SU-DHL-6 (cell line): ENCODE measurements at regions not wholly inside any gene's neighbourhood (a gene's known extent, or its start where the extent isn't known, plus 50 kb on each side); places are given as distances from the start of the nearest gene placed in this dataset.
"Not testable (repeated sequence)": the region's sequence is repeated elsewhere in the genome, so short reads cannot be mapped to it uniquely, and the experiment has no call there.

Experiments used
- H2AFZ ChIP-seq: fragments of 200-600 bp; sonication (generic); 2 replicates; pipeline ENCODE4 v1.6.1; 2014; ENCODE audit warnings: low read depth, mild to moderate bottlenecking, moderate library complexity, mixed read lengths, antibody characterized with exemption, low read length; ENCODE audit not compliant: severe bottlenecking
- H3F3A ChIP-seq: fragments of 200-600 bp; shearing (Covaris generic); 2 replicates; pipeline ENCODE4 v1.6.0; 2016; ENCODE audit warnings: antibody characterized with exemption, mild to moderate bottlenecking; ENCODE audit not compliant: insufficient read depth
- H3K27ac ChIP-seq: fragments of 200-600 bp; sonication (generic); 2 replicates; pipeline ENCODE4 v1.5.1; 2016; ENCODE audit warnings: low read depth, mild to moderate bottlenecking, low read length, moderate library complexity, mixed read lengths
- H3K27me3 ChIP-seq: fragments of 200-600 bp; sonication (generic), shearing (Covaris generic); 2 replicates; pipeline ENCODE4 v1.6.0; 2014; ENCODE audit warnings: mild to moderate bottlenecking, low read length
- H3K36me3 ChIP-seq: fragments of 200-600 bp; sonication (generic); 2 replicates; pipeline ENCODE4 v1.6.1; 2014; ENCODE audit warnings: mild to moderate bottlenecking, low read length, mixed read lengths
- H3K4me2 ChIP-seq: fragments of 300-600, 200-600 bp; shearing (Covaris generic), sonication (generic); 2 replicates; pipeline ENCODE4 v1.6.0; 2014; ENCODE audit warnings: low read length, low read depth, mild to moderate bottlenecking; ENCODE audit not compliant: poor library complexity, severe bottlenecking
- H3K4me3 ChIP-seq: fragments of 200-600 bp; sonication (generic); 2 replicates; pipeline ENCODE4 v1.5.1; 2014; ENCODE audit warnings: antibody characterized with exemption, low read length, mild to moderate bottlenecking, mixed read lengths; ENCODE audit not compliant: insufficient read depth, poor library complexity, severe bottlenecking
- H3K79me2 ChIP-seq: fragments of 200-600 bp; sonication (generic); 2 replicates; pipeline ENCODE4 v1.6.1; 2014; ENCODE audit warnings: mild to moderate bottlenecking, low read length, moderate library complexity; ENCODE audit not compliant: insufficient read depth
- H3K9ac ChIP-seq: fragments of 200-600 bp; sonication (generic); 2 replicates; pipeline ENCODE4 v1.7.0; 2014; ENCODE audit warnings: mild to moderate bottlenecking, low read length
- H3K9me2 ChIP-seq: fragments of 200-600 bp; sonication (generic); replicated peaks from 2 replicates; pipeline ENCODE4 v1.6.1; 2014; ENCODE audit warnings: low read length; ENCODE audit not compliant: insufficient read depth
- H3K9me3 ChIP-seq: fragments of 200-600 bp; sonication (generic); 2 replicates; pipeline ENCODE4 v1.6.1; 2014; ENCODE audit warnings: low read length, mixed read lengths; ENCODE audit not compliant: insufficient read depth
- H4K20me1 ChIP-seq: fragments of 200-600 bp; sonication (generic); 2 replicates; pipeline ENCODE4 v1.6.1; 2014; ENCODE audit warnings: low read depth, mild to moderate bottlenecking, antibody characterized with exemption, low read length, moderate library complexity, mixed read lengths
- EZH2phosphoT487 ChIP-seq: fragments of 200-600 bp; sonication (generic), shearing (Covaris generic); conservative IDR thresholded peaks from 2 replicates; pipeline ENCODE4 v1.6.1; 2018; ENCODE audit warnings: mild to moderate bottlenecking, antibody characterized with exemption, low read length, moderate library complexity, mixed read lengths
- TF ChIP-seq, protein P1 (sequence below): fragments of 200-600 bp; sonication (generic); IDR thresholded peaks from one replicate; pipeline ENCODE4 v1.5.1; 2017; ENCODE audit warnings: antibody characterized with exemption, mild to moderate bottlenecking, low read length, moderate library complexity; ENCODE audit not compliant: insufficient read depth, poor library complexity, severe bottlenecking

DNA sequence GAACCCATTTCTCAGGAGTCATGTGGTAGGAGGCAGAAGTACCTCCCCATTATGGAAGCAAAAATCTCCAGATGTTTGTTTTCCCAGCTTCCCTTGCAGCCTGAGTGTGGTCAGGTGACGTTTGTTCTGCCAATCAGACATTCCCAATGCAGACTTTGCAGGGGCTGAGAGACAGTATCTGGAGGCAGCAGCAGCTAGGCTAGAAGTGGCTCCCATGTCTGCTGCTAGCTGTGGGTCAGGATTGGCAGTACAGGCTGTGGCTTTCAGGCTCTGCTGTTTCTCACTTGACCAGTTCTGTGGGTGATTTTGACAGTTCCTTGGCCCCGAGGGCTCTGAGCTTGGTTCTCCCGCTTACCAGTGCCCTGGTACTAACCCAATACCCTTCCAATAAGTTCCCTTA is 58.6 kb upstream of the NBPF3 start:
- Histone ChIP-seq H3K36me3 (peaks cover 5% of the 10 kb centered on the region; the same call in 1 of the 2 replicates), H3K4me2 (no peak overlapping the region), H3K4me3 (no peak overlapping the region), H3K9me2 (no peaks in the 10 kb centered on the region), H3K79me2 (no peaks in the 10 kb centered on the region), H2AFZ (no peak overlapping the region), H3K9ac (no peak overlapping the region), H3K27me3 (no peaks in the 10 kb centered on the region), H3F3A (peaks cover 5% of the 10 kb centered on the region), H3K27ac (no peak overlapping the region), H3K9me3 (no peaks in the 10 kb centered on the region), H4K20me1 (no peaks in the 10 kb centered on the region)
- TF ChIP-seq, protein P1, sequence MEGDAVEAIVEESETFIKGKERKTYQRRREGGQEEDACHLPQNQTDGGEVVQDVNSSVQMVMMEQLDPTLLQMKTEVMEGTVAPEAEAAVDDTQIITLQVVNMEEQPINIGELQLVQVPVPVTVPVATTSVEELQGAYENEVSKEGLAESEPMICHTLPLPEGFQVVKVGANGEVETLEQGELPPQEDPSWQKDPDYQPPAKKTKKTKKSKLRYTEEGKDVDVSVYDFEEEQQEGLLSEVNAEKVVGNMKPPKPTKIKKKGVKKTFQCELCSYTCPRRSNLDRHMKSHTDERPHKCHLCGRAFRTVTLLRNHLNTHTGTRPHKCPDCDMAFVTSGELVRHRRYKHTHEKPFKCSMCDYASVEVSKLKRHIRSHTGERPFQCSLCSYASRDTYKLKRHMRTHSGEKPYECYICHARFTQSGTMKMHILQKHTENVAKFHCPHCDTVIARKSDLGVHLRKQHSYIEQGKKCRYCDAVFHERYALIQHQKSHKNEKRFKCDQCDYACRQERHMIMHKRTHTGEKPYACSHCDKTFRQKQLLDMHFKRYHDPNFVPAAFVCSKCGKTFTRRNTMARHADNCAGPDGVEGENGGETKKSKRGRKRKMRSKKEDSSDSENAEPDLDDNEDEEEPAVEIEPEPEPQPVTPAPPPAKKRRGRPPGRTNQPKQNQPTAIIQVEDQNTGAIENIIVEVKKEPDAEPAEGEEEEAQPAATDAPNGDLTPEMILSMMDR = no peak
- no peak for TF ChIP-seq EZH2phosphoT487

DNA sequence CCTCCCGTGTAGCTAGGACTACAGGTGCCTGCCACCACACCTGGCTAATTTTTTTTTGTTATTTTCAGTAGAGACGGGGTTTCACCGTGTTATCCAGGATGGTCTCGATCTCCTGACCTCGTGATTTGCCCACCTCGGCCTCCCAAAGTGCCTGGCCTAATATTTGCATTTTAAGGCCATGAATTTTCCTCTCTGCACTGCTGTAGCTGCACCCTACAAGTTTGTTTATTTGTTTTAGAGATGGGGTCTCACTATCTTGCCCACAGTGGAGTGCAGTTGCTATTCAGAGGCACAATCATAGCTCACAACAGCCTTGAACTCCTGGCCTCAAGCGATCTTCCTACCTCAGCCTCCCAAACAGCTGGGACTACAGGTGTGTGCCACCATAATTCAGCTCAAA is 59.8 kb upstream of the NBPF3 start:
- not testable (repeated sequence) for H3K9me3 ChIP-seq, H3K27me3 ChIP-seq, H3K9me2 ChIP-seq

DNA sequence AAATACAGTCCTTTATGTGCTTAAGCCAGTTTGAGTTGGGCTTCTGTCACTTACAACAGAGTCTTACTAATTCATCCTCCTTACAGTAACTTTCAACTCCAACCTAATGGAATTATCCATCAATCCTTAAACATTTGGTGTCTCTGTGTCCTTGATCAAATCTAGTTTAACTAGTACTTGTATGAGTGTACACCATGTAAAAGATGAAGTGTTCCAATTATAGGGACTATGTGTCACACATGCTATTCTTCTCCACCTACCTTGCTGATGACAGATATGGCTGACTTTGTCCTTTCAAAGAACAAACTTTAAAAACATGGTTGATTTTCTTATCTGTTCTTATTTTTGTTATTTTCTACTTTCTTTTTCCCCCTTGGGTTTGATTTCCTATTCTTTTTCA is 60.4 kb upstream of the NBPF3 start:
- H3K27me3 ChIP-seq = no peaks in the 10 kb centered on the region
- no peak overlapping the region for H3K4me2 ChIP-seq
- no peaks in the 10 kb centered on the region for H3K9me3 ChIP-seq
- H3K27ac ChIP-seq = no peak overlapping the region
- H3K4me3 ChIP-seq = no peak overlapping the region
- no peak overlapping the region for H3K9ac ChIP-seq
- H2AFZ ChIP-seq = no peak overlapping the region
- H3K79me2 ChIP-seq = no peaks in the 10 kb centered on the region
- H4K20me1 ChIP-seq = no peaks in the 10 kb centered on the region
- H3F3A ChIP-seq = peaks cover 5% of the 10 kb centered on the region
- H3K36me3 ChIP-seq = peaks cover 5% of the 10 kb centered on the region; the same call in 1 of the 2 replicates
- H3K9me2 ChIP-seq = no peaks in the 10 kb centered on the region
- no peak for TF ChIP-seq EZH2phosphoT487
- TF ChIP-seq, protein P1 = no peak

More for the DNA sequence above, 59.8 kb upstream of the NBPF3 start:
- H3K79me2 ChIP-seq, H3K36me3 ChIP-seq, H3K9ac ChIP-seq, H2AFZ ChIP-seq, H3K4me3 ChIP-seq, H4K20me1 ChIP-seq, H3K27ac ChIP-seq, H3F3A ChIP-seq, H3K4me2 ChIP-seq: not testable (repeated sequence)

DNA sequence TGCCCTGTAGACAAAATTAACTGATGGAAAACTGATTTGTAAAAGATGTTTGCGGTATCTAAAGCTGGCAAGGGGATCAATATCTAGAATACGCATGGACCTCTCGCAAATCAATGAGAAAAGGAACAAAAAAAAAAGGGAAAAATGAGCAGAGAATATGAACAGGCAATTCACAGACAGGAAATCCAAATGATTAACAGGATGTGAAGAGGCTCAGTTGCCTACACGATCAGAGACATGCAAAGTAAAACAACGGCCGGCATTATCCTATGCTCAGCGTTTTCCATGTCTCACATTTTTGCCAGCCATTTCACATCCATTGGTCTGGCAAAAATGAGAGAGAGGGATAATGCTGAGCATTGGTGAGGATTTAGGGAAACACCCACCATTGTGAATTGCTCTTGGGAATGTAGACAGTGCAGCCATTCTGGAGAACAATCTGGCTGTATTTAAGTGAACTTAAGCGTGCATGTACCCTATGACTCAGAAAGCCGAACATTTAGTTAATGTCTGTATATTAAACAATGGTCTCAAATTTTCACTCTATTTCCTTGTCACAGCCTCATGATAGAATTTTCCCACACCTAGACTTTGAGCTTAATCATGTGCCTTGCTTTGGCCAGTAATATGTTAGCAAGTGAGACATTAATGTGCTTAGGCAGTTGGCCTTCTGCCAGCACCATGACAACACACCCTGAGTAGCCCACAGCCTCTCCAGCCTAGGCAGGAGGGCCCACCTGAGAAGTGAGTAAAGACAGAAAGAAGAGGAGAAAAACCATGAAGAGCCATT is 61.0 kb upstream of the NBPF3 start:
- H3K4me3 ChIP-seq = no peak overlapping the region
- peaks cover 5% of the 10 kb centered on the region; the same call in 1 of the 2 replicates for H3K36me3 ChIP-seq
- no peaks in the 10 kb centered on the region for H3K27me3 ChIP-seq
- no peaks in the 10 kb centered on the region for H3K9me2 ChIP-seq
- H3K4me2 ChIP-seq = no peak overlapping the region
- H3K79me2 ChIP-seq = no peaks in the 10 kb centered on the region
- no peaks in the 10 kb centered on the region for H4K20me1 ChIP-seq
- H3K27ac ChIP-seq = no peak overlapping the region
- no peaks in the 10 kb centered on the region for H3K9me3 ChIP-seq
- no peaks in the 10 kb centered on the region for H3F3A ChIP-seq
- H2AFZ ChIP-seq = no peak overlapping the region
- H3K9ac ChIP-seq = no peak overlapping the region
- TF ChIP-seq, protein P1 = no peak
- no peak for TF ChIP-seq EZH2phosphoT487
